ENCODE measurements at regions not wholly inside any gene's neighbourhood (a gene's known extent, or its start where the extent isn't known, plus 50 kb on each side); places are given as distances from the start of the nearest gene placed in this dataset.

- TF ChIP-seq POLR2A (IDR thresholded peaks at IDR 0.05) = no peak
- TF ChIP-seq CTCF (IDR thresholded peaks at IDR 0.05) = no peak
- TF ChIP-seq POLR2AphosphoS5 (IDR thresholded peaks at IDR 0.05; ENCODE audit: insufficient read depth in 1 of 2, low read depth in 1 of 2) = no peak
Observed at GRCh38 chr4:79492148-79492547, 84.1 kb upstream of the GK2 start.
